ENCODE measurements at regions not wholly inside any gene's neighbourhood (a gene's known extent, or its start where the extent isn't known, plus 50 kb on each side); places are given as distances from the start of the nearest gene placed in this dataset.

DNA sequence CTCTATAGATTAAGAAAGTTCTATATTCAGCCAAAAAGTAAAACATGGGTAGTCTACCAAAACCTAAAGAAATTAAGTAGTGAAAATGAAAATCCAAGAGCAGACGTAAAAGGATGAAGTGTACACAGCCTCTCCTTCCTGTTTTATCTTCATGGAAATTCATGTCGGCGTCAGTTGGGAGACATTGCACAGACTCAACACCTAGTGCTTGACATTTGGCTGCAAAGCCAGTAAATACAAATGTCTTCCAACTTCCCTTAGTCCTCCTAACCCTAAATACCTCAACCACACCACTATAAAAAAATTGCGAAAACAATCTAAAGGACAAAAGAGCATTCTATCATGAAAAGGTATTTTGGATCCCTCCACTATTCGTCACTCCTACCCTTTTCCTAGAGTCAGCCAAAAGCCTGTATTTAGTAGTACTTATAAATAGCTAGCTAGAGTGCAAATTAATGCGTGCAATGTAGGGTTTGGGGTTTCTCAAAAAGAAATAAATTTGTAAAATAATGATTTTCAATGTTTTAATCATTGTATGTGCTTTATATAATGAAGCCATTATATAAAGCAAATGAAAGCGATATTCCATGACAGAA, 56.4 kb upstream of the TRPC4 start:
- no peak for DNase-seq

- DNase-seq, result no peak
Observed at GRCh38 chr13:37923236-37923635, 53.7 kb upstream of the TRPC4 start.

DNA sequence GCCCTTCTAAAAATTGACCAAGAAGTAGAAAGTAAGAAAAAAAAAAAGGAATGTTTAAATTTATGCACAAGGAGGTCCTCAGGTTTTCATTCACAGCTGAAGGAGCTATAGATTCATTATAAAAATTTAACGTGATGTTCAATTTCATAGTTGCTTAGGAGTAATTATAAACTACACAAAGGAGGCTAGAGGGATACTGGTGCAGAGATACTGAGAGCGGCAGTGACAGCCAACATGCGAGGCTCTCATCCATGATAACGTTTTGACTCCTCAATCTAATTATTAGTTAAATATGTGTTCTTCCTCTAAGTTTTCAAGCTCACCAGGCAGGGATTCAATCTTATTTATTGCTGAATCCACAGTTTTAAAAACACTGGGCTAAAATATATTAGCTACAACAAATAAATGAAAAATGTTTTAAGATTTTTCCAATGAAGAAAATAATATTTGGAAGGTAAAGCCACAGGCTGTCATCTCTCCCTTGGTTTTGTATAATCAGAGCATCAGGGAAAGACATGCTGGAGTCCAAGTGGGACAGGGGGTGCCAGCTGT, 49.8 kb upstream of the TRPC4 start:
- no peak for DNase-seq
